Osteoblast (primary cell): ENCODE measurements at regions not wholly inside any gene's neighbourhood (a gene's known extent, or its start where the extent isn't known, plus 50 kb on each side); places are given as distances from the start of the nearest gene placed in this dataset.

Experiments
- DNase-seq: peaks from one replicate; pipeline ENCODE4 v3.0.0; 2011; ENCODE audit warnings: low spot score, mixed read lengths; ENCODE audit not compliant: insufficient read length; ENCODE audit errors: missing footprints
- H2AFZ ChIP-seq: 2 replicates; pipeline ENCODE4 v1.6.0; 2011; ENCODE audit warnings: mild to moderate bottlenecking, low read length
- H3K27ac ChIP-seq: 2 replicates; pipeline ENCODE4 v1.5.1; 2011; ENCODE audit warnings: mild to moderate bottlenecking, low read depth, low read length, moderate library complexity
- H3K27me3 ChIP-seq: 2 replicates; pipeline ENCODE4 v1.6.0; 2012; ENCODE audit warnings: mild to moderate bottlenecking, control low read depth, inconsistent platforms, low read length, moderate library complexity; ENCODE audit not compliant: insufficient read depth
- H3K36me3 ChIP-seq: 2 replicates; pipeline ENCODE4 v1.5.1; 2011; ENCODE audit warnings: mild to moderate bottlenecking, low read length, control low read depth, moderate library complexity; ENCODE audit not compliant: insufficient read depth
- H3K4me1 ChIP-seq: 2 replicates; pipeline ENCODE4 v1.5.1; 2011; ENCODE audit warnings: mild to moderate bottlenecking, low read length, control low read depth, moderate library complexity; ENCODE audit not compliant: insufficient read depth
- H3K4me2 ChIP-seq: 2 replicates; pipeline ENCODE4 v1.6.0; 2011; ENCODE audit warnings: mild to moderate bottlenecking, low read length; ENCODE audit not compliant: insufficient read depth
- H3K4me3 ChIP-seq: fragments of 200-600 bp; sonication (generic); 3 replicates; pipeline ENCODE4 v1.5.1; 2012; ENCODE audit warnings: mild to moderate bottlenecking, low read length, inconsistent platforms; ENCODE audit not compliant: insufficient read depth
- H3K79me2 ChIP-seq: 2 replicates; pipeline ENCODE4 v1.6.0; 2012; ENCODE audit warnings: mild to moderate bottlenecking, low read length, control low read depth, inconsistent platforms; ENCODE audit not compliant: insufficient read depth
- H3K9me3 ChIP-seq: 2 replicates; pipeline ENCODE4 v1.5.1; 2011; ENCODE audit warnings: low read depth, low read length, control low read depth
- H4K20me1 ChIP-seq: 2 replicates; pipeline ENCODE4 v1.6.0; 2012; ENCODE audit warnings: mild to moderate bottlenecking, low read length, control low read depth; ENCODE audit not compliant: insufficient read depth
- TF ChIP-seq, protein P1 (sequence below): IDR thresholded peaks from 2 replicates; pipeline ENCODE4 v1.5.1; 2011; ENCODE audit warnings: mild to moderate bottlenecking, low read depth, low read length, moderate library complexity; ENCODE audit errors: extremely low read depth

DNA sequence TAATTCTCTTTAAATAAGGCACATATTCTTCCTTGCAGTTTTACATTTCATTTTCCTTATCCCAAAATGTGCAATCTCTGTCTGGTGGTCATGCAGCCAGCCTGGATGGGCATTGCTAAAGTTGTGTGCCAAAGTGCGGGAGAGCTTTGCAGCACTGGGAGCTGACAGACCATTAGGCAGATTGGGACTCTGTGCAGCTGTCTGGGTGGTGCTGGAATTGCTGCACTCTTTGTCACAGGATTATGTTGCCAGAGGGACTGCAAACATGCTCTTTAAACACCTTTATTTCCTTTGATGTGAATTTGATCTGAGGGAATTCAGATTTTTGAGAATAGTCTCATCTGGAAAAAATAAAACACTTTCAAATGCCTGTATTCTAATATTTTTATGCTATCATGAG lies 956.2 kb upstream of the DIAPH2 start:
- H3K4me3 ChIP-seq, result no peak overlapping the region
- H3K36me3 ChIP-seq, result no peaks in the 10 kb centered on the region
- TF ChIP-seq, protein P1, sequence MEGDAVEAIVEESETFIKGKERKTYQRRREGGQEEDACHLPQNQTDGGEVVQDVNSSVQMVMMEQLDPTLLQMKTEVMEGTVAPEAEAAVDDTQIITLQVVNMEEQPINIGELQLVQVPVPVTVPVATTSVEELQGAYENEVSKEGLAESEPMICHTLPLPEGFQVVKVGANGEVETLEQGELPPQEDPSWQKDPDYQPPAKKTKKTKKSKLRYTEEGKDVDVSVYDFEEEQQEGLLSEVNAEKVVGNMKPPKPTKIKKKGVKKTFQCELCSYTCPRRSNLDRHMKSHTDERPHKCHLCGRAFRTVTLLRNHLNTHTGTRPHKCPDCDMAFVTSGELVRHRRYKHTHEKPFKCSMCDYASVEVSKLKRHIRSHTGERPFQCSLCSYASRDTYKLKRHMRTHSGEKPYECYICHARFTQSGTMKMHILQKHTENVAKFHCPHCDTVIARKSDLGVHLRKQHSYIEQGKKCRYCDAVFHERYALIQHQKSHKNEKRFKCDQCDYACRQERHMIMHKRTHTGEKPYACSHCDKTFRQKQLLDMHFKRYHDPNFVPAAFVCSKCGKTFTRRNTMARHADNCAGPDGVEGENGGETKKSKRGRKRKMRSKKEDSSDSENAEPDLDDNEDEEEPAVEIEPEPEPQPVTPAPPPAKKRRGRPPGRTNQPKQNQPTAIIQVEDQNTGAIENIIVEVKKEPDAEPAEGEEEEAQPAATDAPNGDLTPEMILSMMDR, result no peak
- H4K20me1 ChIP-seq, result no peaks in the 10 kb centered on the region
- no peaks in the 10 kb centered on the region for H3K79me2 ChIP-seq
- DNase-seq, result no peak
- H3K4me1 ChIP-seq, result no peaks in the 10 kb centered on the region
- H3K27me3 ChIP-seq, result no peaks in the 10 kb centered on the region
- no peak overlapping the region for H3K27ac ChIP-seq
- no peak overlapping the region for H2AFZ ChIP-seq
- no peak overlapping the region for H3K4me2 ChIP-seq
- no peaks in the 10 kb centered on the region for H3K9me3 ChIP-seq

DNA sequence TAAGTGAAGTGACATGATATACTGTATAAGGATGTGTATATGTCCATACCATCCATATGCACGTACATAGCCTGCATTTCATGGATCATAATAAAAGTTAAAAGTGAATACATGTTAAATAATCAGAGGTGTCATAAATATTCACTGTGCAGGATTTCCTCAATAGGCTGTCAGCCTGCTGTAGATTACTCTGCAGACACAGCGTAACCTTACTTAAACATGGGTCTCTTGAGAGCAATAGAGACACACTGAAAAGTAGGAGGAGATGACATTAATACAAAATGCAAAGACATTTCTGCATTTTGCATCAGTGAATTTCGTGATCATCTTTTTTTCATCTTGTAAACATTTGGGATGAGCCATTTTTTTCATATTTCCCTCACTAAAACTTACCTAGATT lies 955.2 kb upstream of the DIAPH2 start:
- TF ChIP-seq, protein P1, result no peak
- no peaks in the 10 kb centered on the region for H3K4me1 ChIP-seq

GRCh38 chrX:95733426-95733825 lies 951.2 kb upstream of the DIAPH2 start:
- no peaks in the 10 kb centered on the region for H3K79me2 ChIP-seq
- no peak overlapping the region for H2AFZ ChIP-seq
- TF ChIP-seq, protein P1, result no peak
- H3K27me3 ChIP-seq, result no peaks in the 10 kb centered on the region
- H3K4me3 ChIP-seq, result no peak overlapping the region
- no peak overlapping the region for H3K27ac ChIP-seq
- H3K4me1 ChIP-seq, result no peaks in the 10 kb centered on the region
- no peak for DNase-seq
- H4K20me1 ChIP-seq, result no peaks in the 10 kb centered on the region
- no peaks in the 10 kb centered on the region for H3K36me3 ChIP-seq
- H3K9me3 ChIP-seq, result no peaks in the 10 kb centered on the region
- no peak overlapping the region for H3K4me2 ChIP-seq

More for the DNA sequence above, 955.2 kb upstream of the DIAPH2 start:
- Histone ChIP-seq H3K27me3 (no peaks in the 10 kb centered on the region), H4K20me1 (no peaks in the 10 kb centered on the region), H2AFZ (no peak overlapping the region), H3K36me3 (no peaks in the 10 kb centered on the region), H3K9me3 (no peaks in the 10 kb centered on the region), H3K4me2 (no peak overlapping the region), H3K27ac (no peak overlapping the region), H3K79me2 (no peaks in the 10 kb centered on the region), H3K4me3 (no peak overlapping the region)
- DNase-seq, result no peak

DNA sequence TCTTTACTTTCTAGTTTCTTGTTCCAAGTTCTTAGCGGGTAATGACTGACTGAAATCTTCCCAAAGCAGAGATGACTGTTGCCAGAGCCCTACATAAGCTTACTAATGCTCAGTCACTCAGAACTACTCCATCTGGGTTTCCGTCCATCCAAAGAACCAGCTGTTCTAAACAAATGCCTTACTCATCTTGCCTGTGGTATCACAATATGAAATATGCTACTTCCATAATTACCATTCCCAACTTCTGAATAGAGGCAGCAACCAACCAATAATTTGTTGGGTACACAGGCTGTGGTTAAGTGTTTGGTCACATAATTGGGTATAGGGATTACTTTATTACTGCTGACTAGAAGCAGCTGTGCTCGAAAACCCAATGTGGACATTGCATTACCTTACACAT lies 930.2 kb upstream of the DIAPH2 start:
- TF ChIP-seq, protein P1, result no peak
- no peak for DNase-seq

More for the DNA sequence above, 930.2 kb upstream of the DIAPH2 start:
- Histone ChIP-seq H3K9me3 (no peaks in the 10 kb centered on the region), H3K79me2 (no peaks in the 10 kb centered on the region), H3K27ac (no peak overlapping the region), H3K4me1 (no peaks in the 10 kb centered on the region), H4K20me1 (no peaks in the 10 kb centered on the region), H3K4me2 (no peak overlapping the region), H3K36me3 (no peaks in the 10 kb centered on the region), H2AFZ (no peak overlapping the region), H3K4me3 (no peak overlapping the region), H3K27me3 (no peaks in the 10 kb centered on the region)
